Neural progenitor cell (in vitro differentiated cells): ENCODE measurements at regions not wholly inside any gene's neighbourhood (a gene's known extent, or its start where the extent isn't known, plus 50 kb on each side); places are given as distances from the start of the nearest gene placed in this dataset.

Experiments
- DNase-seq: peaks from one replicate; pipeline ENCODE4 v3.0.0-alpha.2; 2016; ENCODE audit warnings: low spot score
- H2AFZ ChIP-seq: fragments of 200-600 bp; sonication (generic); replicated peaks from 2 replicates; pipeline ENCODE4 v1.6.1; 2016; ENCODE audit warnings: antibody characterized with exemption
- H3F3A ChIP-seq: fragments of 200-600 bp; sonication (generic); 2 replicates; pipeline ENCODE4 v1.6.1; 2016; ENCODE audit warnings: antibody characterized with exemption, low read depth
- H3K27ac ChIP-seq: fragments of 200-600 bp; sonication (generic); 2 replicates; pipeline ENCODE4 v1.5.1; 2016; ENCODE audit warnings: mild to moderate bottlenecking
- H3K27me3 ChIP-seq: fragments of 200-600 bp; sonication (generic); 2 replicates; pipeline ENCODE4 v1.6.1; 2016; ENCODE audit warnings: mild to moderate bottlenecking, moderate library complexity
- H3K36me3 ChIP-seq: fragments of 200-600 bp; sonication (generic); 2 replicates; pipeline ENCODE4 v1.5.1; 2016
- H3K4me1 ChIP-seq: fragments of 200-600 bp; sonication (generic); 2 replicates; pipeline ENCODE4 v1.6.1; 2016; ENCODE audit warnings: mixed run types
- H3K4me2 ChIP-seq: fragments of 200-600 bp; sonication (generic); 2 replicates; pipeline ENCODE4 v1.6.1; 2016
- H3K4me3 ChIP-seq: fragments of 200-600 bp; sonication (generic); 2 replicates; pipeline ENCODE4 v1.5.1; 2016
- H3K79me2 ChIP-seq: fragments of 200-600 bp; sonication (generic); 2 replicates; pipeline ENCODE4 v1.6.1; 2016; ENCODE audit warnings: low read depth
- H3K9ac ChIP-seq: fragments of 200-600 bp; sonication (generic); 2 replicates; pipeline ENCODE4 v1.6.1; 2016
- H3K9me3 ChIP-seq: fragments of 200-600 bp; sonication (generic); 2 replicates; pipeline ENCODE4 v1.5.1; 2016; ENCODE audit warnings: low read depth
- H4K20me1 ChIP-seq: fragments of 200-600 bp; sonication (generic); 2 replicates; pipeline ENCODE4 v1.6.1; 2016; ENCODE audit warnings: low read depth
- H3K27ac Mint-ChIP-seq: 3 replicates; pipeline ENCODE4 v1.8.0; 2021; ENCODE audit warnings: mixed read lengths
- H3K27me3 Mint-ChIP-seq: 2 replicates; pipeline ENCODE4 v1.8.0; 2022; ENCODE audit warnings: low read depth, mild to moderate bottlenecking, inconsistent platforms, moderate library complexity, mixed read lengths; ENCODE audit not compliant: insufficient read depth
- H3K36me3 Mint-ChIP-seq: 3 replicates; pipeline ENCODE4 v1.8.0; 2021; ENCODE audit warnings: mixed read lengths
- H3K4me1 Mint-ChIP-seq: 3 replicates; pipeline ENCODE4 v1.8.0; 2021; ENCODE audit warnings: mixed read lengths
- H3K4me3 Mint-ChIP-seq: 3 replicates; pipeline ENCODE4 v1.8.0; 2021; ENCODE audit warnings: mild to moderate bottlenecking, moderate library complexity, mixed read lengths
- H3K9me3 Mint-ChIP-seq: 3 replicates; pipeline ENCODE4 v1.8.0; 2020; ENCODE audit warnings: mixed read lengths
- CTCF ChIP-seq: fragments of 200-600 bp; sonication (generic); IDR thresholded peaks from 2 replicates; pipeline ENCODE4 v1.5.1; 2017; ENCODE audit warnings: antibody characterized with exemption, mild to moderate bottlenecking
- EZH2 ChIP-seq: fragments of 200-600 bp; sonication (generic); IDR thresholded peaks from 2 replicates; pipeline ENCODE4 v1.6.1; 2017; ENCODE audit warnings: antibody characterized with exemption, mild to moderate bottlenecking, moderate library complexity
- EZH2phosphoT487 ChIP-seq: fragments of 200-600 bp; sonication (generic); IDR thresholded peaks from 2 replicates; pipeline ENCODE4 v1.6.1; 2017; ENCODE audit warnings: antibody characterized with exemption

DNA sequence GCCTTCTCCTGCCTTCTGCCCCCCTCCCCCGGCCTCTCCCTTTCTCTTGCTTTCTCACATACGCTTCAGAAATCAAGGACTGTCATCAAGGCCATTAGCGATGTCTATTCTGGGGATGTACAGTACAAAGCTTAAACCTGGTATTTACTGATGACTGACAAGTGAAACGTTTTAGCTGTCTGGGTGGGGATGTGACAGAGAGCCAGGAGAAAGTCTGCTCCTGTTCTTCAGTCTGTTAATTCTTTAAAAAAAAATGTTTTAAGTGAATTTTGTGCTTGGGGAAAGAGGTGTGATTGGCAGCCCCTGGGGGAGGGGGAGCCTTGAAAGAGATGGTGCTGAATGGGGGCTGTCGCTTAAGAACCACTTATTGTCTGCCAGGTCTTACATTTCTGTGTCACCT lies 283.0 kb upstream of the PLXNA2 start:
- Histone ChIP-seq H3K4me2 (no peak overlapping the region), H3F3A (no peaks in the 10 kb centered on the region), H3K4me3 (no peak overlapping the region), H2AFZ (no peak overlapping the region), H3K36me3 (no peaks in the 10 kb centered on the region), H3K79me2 (no peaks in the 10 kb centered on the region), H3K9me3 (no peaks in the 10 kb centered on the region), H3K4me1 (peaks cover 6% of the 10 kb centered on the region), H3K27me3 (no peaks in the 10 kb centered on the region), H4K20me1 (no peaks in the 10 kb centered on the region), H3K27ac (no peak overlapping the region), H3K9ac (no peak overlapping the region)
- TF ChIP-seq EZH2phosphoT487, result no peak
- no peak for TF ChIP-seq CTCF
- no peak for TF ChIP-seq EZH2
- Mint-ChIP-seq H3K4me1 (peaks cover 26% of the 10 kb centered on the region), H3K27me3 (peaks cover 4% of the 10 kb centered on the region), H3K4me3 (no peak overlapping the region), H3K9me3 (no peaks in the 10 kb centered on the region), H3K27ac (no peak overlapping the region), H3K36me3 (no peaks in the 10 kb centered on the region)
- DNase-seq, result no peak

- Histone ChIP-seq H3K4me3 (no peak overlapping the region), H3K27me3 (no peaks in the 10 kb centered on the region), H2AFZ (peak overlapping the region; percentile 17), H3K4me1 (peaks cover 6% of the 10 kb centered on the region), H3K9ac (no peak overlapping the region), H3K79me2 (no peaks in the 10 kb centered on the region), H3K4me2 (no peak overlapping the region), H3K9me3 (no peaks in the 10 kb centered on the region), H3F3A (no peaks in the 10 kb centered on the region), H3K27ac (no peak overlapping the region), H4K20me1 (no peaks in the 10 kb centered on the region), H3K36me3 (no peaks in the 10 kb centered on the region)
- Mint-ChIP-seq H3K4me3 (no peak overlapping the region), H3K36me3 (no peaks in the 10 kb centered on the region), H3K9me3 (no peaks in the 10 kb centered on the region), H3K27ac (peak overlapping the region; percentile 21), H3K27me3 (peaks cover 6% of the 10 kb centered on the region), H3K4me1 (peaks cover 37% of the 10 kb centered on the region)
- TF ChIP-seq EZH2phosphoT487 (no peak), CTCF (no peak), EZH2 (no peak)
- no peak for DNase-seq
Observed at GRCh38 chr1:208528578-208529240, 284.5 kb upstream of the PLXNA2 start.

DNA sequence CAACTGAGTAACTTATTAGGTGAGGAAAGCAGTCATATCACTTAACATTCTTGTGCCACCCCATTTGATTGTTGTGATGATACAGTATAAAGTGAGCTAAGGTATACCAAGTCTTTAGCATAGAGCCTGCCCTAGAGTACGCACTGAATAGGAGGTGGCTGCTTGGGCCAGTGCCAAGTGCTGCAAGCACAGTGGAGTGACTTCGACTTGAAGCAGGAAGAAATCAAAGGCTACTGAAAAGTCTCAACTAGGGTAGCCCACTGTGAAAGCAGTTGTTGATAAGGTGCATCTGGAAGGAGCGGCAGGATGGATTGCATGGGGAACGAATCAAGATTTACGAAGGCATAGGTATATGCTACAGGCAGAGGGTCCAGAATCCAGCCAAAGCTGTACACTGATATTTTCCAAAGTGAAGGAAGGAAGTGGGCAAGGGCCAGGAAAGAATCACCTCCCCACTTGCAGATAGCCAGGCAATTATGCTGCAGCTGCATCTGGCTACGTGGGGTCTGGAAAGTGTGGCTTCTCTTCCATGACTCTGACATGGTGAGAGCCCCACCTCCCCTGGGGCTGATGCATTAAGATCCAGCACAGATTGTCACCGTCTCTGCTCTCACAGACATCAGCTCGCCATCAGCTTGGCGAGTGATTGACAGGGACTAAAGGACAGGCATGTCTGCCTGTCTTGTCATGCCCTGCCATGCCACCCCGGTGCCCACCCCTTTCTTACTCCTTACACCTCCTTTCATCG lies 287.0 kb upstream of the PLXNA2 start:
- Histone ChIP-seq H3K27ac (no peak overlapping the region), H3K4me2 (no peak overlapping the region), H3K9ac (no peak overlapping the region), H3K27me3 (no peaks in the 10 kb centered on the region), H3K4me3 (no peak overlapping the region), H3K79me2 (no peaks in the 10 kb centered on the region), H3K4me1 (peaks cover 8% of the 10 kb centered on the region), H3K36me3 (no peaks in the 10 kb centered on the region), H2AFZ (no peak overlapping the region), H3F3A (no peaks in the 10 kb centered on the region), H3K9me3 (no peaks in the 10 kb centered on the region), H4K20me1 (no peaks in the 10 kb centered on the region)
- no peak for DNase-seq
- Mint-ChIP-seq H3K27ac (no peak overlapping the region), H3K4me3 (no peak overlapping the region), H3K36me3 (no peaks in the 10 kb centered on the region), H3K9me3 (no peaks in the 10 kb centered on the region), H3K27me3 (peaks cover 6% of the 10 kb centered on the region), H3K4me1 (peaks cover 58% of the 10 kb centered on the region)
- TF ChIP-seq EZH2 (no peak), CTCF (no peak)
